Hematopoietic multipotent progenitor cell treated with erythropoietin and hydrocortisone succinate and interleukin-3 and kit ligand, for 15 days (in vitro differentiated cells): ENCODE measurements at regions not wholly inside any gene's neighbourhood (a gene's known extent, or its start where the extent isn't known, plus 50 kb on each side); places are given as distances from the start of the nearest gene placed in this dataset.
"Not testable (repeated sequence)": the region's sequence is repeated elsewhere in the genome, so short reads cannot be mapped to it uniquely, and the experiment has no call there.

Experiments used
- DNase-seq: peaks from one replicate; pipeline ENCODE4 v3.0.0-alpha.2; 2015; ENCODE audit warnings: low spot score

DNA sequence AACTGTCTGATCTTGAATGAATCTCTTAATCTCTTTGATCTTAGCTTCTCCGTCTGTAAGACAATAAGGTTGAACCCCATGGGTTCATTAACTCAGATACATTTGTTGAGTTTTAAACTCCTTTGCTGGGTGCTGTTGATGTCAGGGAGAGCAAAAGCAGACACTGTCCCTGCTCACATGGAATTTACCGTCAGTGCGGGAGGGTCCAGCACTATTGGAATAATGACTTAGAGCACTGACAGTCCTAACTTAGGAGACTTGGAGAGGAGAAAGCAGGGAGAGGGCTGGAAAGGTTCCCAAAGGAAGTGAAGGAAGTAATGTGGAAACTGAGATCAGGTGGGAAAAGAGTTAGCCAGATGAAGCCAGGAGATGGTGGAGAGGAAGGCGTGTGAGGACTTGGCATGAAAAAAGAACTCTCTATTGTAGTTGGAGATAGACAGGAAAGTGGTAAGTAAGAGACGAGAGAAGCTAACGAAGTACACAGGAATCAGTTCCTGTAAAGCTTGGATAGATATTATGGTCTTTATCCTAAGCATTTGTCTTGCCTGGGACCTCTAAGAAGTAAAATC lies 141.4 kb upstream of the SERTAD2 start:
- DNase-seq, result no peak

GRCh38 chr2:64796926-64797325 lies 143.2 kb upstream of the SERTAD2 start:
- no peak for DNase-seq

- no peak for DNase-seq
These were observed 144.3 kb upstream of the SERTAD2 start for GRCh38 chr2:64797881-64798575.

- DNase-seq, result no peak
These were observed 146.0 kb upstream of the SERTAD2 start for GRCh38 chr2:64799592-64800252.

GRCh38 chr2:64803776-64804175 lies 150.1 kb upstream of the SERTAD2 start:
- DNase-seq, result no peak

- no peak for DNase-seq
These were observed 150.9 kb upstream of the SERTAD2 start for GRCh38 chr2:64804651-64805050.

DNA sequence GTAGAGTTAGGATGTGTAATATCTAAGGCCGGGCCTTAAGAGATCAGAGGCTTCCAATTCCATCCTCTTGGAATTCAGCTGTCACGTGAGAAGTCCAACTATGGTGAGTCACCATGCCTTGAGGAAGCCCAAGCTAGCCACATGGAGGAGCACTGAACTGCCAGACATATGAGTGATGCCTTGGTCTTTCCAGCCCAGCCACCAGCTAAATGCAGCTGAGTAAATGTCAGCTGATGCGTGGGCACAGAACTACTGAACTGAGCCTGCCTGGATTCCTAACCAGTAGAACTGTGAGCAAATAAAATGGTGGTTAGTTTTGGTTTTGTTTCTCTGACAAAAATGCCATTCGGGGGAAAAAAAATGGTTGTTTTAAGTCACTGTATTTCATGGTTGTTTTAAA lies 153.7 kb upstream of the SERTAD2 start:
- DNase-seq, result no peak

DNA sequence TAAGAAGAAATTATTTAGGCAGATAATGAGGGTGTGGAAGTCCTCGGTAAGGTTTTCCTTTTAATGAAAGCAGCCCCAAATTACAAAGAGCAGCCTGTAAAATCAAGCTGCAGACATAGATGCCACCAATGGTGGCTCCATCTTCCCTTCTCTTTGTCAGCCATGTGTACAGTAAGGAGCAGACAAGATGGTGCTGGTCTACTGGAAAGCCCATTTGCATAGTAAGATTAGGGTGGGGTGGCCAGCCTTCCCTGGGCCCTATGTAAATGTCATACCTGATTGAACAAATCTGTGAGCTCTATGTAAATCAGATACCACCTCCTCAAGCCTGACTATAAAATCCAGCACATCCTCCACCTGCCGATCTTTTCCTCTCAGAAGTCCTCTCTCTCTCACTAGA lies 154.4 kb upstream of the SERTAD2 start:
- DNase-seq, result no peak

- no peak for DNase-seq
These were observed 155.0 kb upstream of the SERTAD2 start for GRCh38 chr2:64808754-64809153.

DNA sequence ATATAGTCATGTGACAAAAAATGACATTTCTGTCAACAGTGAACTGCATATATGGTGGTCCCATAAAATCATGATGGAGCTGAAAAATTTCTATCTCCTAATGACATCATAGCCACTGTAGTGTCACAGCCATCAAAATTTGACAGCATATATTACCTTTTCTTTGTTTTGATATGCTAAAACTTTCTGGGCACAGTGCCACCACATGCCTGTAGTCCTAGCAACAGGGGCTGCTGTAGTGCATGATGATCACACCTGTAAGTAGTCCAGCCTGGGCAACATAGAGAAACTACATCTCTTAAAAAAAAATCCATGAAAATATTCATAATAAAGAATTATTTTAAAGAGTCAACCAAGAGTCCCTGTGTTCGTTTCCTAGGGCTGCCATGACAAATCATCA lies 155.5 kb upstream of the SERTAD2 start:
- DNase-seq, result no peak

DNA sequence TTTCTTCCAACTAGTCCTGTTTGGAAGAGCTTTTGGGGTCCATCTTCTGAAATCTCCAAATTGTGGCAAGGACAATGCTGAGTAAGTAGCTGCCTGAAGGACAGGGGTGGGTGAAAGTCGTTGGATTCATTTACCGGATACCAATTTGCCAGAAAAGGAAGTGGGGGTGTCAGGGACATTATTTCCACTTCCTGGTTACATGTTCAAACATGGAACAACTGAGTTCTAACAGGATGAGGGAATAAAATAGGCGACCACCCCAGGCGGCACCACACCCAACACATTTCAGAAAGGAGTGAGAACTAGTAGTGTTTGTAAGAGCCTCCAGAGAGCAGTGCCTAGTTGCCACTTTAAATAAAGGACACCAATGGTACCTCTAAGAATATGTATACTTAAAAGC lies 158.6 kb upstream of the SERTAD2 start:
- DNase-seq, result no peak

DNA sequence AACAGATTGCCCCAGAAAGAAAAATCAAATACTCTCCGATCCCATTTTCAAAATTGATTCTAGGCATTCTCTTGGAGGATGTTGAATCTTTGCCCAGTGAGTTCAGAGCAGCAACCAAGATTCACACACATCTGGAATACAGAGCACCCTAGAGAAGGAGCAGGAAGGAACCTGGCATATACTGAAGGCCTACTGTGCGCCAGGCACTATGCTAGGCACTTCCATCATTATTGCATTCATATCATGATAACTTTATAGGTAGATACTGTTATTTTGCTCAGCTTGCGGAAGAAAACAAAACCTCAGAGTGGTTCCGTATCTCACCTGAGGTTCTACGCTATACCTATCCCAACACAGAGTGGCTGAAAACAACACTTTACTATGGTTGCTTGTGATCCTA lies 160.3 kb upstream of the SERTAD2 start:
- no peak for DNase-seq

DNA sequence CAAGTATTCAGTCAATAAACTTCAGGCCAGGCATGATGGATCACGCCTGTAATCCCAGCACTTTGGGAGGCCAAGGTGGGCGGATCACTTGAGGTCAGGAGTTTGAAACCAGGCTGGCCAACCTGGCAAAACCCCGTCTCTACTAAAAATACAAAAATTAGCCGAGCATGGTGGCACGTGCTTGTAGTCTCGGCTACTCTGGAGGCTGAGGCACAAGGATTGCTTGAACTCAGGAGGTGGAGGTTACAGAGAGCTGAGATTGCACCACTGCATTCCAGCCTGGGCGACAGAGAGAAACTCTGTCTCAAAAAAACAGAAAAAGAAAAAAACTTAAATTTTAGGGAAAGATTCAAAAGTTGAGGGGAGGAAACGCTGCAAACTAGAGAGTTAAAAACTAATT lies 162.8 kb upstream of the SERTAD2 start:
- DNase-seq, result not testable (repeated sequence)

DNA sequence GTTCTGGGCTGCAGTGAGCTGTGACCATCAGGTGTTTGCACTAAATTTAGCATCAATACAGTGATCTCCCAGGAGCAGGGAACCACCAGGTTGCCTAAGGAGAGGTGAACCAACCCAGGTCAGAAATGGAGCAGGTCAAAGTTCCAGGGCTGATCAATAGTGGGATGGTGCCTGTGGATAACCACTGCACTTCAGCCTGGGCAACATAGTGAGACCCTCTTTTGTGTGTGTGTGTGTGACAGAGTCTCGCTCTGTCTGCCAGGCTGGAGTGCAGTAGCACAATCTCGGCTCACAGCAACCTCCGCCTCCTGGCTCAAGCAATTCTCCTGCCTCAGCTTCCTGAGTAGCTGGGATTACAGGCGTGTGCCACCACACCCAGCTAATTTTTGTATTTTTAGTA lies 163.7 kb upstream of the SERTAD2 start:
- no peak for DNase-seq

DNA sequence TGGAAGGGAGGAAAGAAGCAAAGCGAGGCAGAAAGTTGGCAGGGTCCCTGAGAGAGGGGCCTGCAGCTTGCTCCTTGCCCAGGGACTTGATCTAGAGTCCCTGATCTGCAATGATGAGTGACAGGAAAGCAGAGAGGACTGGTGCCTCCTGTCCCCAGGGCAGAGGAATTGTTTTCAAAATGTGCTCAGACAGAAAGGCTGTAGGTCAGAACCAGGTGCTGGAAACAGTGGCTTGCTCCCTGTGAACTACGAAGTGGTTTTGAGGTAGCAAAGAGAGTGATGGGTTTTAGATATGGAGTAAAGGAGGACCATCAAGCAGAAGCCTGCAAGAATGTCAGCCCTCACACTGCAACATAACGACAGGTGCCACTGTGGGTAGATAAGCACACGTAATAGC lies 164.9 kb upstream of the SERTAD2 start:
- DNase-seq, result no peak

DNA sequence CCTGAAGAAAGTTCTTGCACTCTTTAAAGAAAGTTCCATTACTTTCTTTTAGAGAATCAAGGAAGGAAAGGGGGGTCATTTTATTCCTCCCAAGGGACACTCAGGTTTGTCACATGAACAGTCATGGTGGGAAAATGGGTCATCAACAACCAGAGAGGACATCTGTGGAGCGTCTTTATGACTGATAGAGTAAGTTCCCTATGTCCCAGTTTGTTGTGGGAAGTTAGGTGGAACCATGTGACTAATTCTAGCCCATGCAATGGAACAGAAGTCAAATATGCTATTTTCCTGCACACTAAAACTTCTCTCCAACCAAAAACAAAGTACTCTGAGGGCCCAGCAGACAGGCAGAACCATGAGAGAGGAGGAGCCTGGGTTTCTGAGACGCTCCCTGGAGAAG lies 165.6 kb upstream of the SERTAD2 start:
- DNase-seq, result no peak

- no peak for DNase-seq
These were observed 166.3 kb upstream of the SERTAD2 start for GRCh38 chr2:64819774-64820688.

- DNase-seq, result no peak
These were observed 167.2 kb upstream of the SERTAD2 start for GRCh38 chr2:64820901-64821300.

GRCh38 chr2:64823794-64824193 lies 165.4 kb upstream of the SLC1A4 start:
- DNase-seq, result no peak

GRCh38 chr2:64825831-64826491 lies 163.2 kb upstream of the SLC1A4 start:
- no peak for DNase-seq

DNA sequence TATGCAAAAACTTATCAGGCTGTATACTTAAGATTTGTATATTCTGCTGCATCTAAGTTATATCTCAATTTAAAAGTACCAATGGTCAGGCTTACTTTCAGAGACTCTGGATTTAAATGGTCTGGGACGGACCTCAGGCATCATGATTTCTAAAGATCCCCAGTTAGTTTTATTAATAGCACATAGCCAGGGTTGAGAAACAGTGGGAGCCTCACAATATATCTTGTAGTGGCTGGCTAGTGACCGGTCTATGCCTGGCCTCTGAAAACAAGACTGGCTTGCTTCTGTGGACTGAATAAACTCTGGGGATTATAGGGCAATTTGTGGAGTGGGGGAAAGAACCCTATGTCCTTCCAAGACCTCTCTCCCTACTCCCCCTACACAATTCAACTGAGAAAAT lies 162.5 kb upstream of the SLC1A4 start:
- DNase-seq, result no peak

- no peak for DNase-seq
These were observed 160.9 kb upstream of the SLC1A4 start for GRCh38 chr2:64828261-64828660.
